ENCODE measurements at regions not wholly inside any gene's neighbourhood (a gene's known extent, or its start where the extent isn't known, plus 50 kb on each side); places are given as distances from the start of the nearest gene placed in this dataset.

- H3K36me3 Mint-ChIP-seq (ENCODE audit: unreplicated experiment): no peaks in the 10 kb centered on the region
- DNase-seq: no peak
- H3K4me1 Mint-ChIP-seq (ENCODE audit: low read depth, unreplicated experiment): peaks cover 9% of the 10 kb centered on the region
- no peak for TF ChIP-seq CTCF (IDR thresholded peaks at IDR 0.05; ENCODE audit: partially characterized antibody, unreplicated experiment)
- H3K9me3 Mint-ChIP-seq (ENCODE audit: unreplicated experiment): no peaks in the 10 kb centered on the region
- H3K27me3 Mint-ChIP-seq (ENCODE audit: unreplicated experiment): no peaks in the 10 kb centered on the region
- H3K27ac Mint-ChIP-seq (ENCODE audit: unreplicated experiment): no peak overlapping the region
- H3K4me3 Mint-ChIP-seq (ENCODE audit: unreplicated experiment): no peak overlapping the region
These were observed 729.1 kb upstream of the NRSN1 start for GRCh38 chr6:23396949-23397348.

GRCh38 chr6:23403460-23403859 is 722.6 kb upstream of the NRSN1 start:
- H3K27ac Mint-ChIP-seq (ENCODE audit: unreplicated experiment): no peak overlapping the region

GRCh38 chr6:23409531-23409930 is 716.5 kb upstream of the NRSN1 start:
- H3K27me3 Mint-ChIP-seq (ENCODE audit: unreplicated experiment): no peaks in the 10 kb centered on the region
- DNase-seq: no peak
- no peaks in the 10 kb centered on the region for H3K9me3 Mint-ChIP-seq (ENCODE audit: unreplicated experiment)
- H3K36me3 Mint-ChIP-seq (ENCODE audit: unreplicated experiment): no peaks in the 10 kb centered on the region
- no peak for TF ChIP-seq CTCF (IDR thresholded peaks at IDR 0.05; ENCODE audit: partially characterized antibody, unreplicated experiment)
- H3K4me3 Mint-ChIP-seq (ENCODE audit: unreplicated experiment): no peak overlapping the region
- no peak overlapping the region for H3K27ac Mint-ChIP-seq (ENCODE audit: unreplicated experiment)
- H3K4me1 Mint-ChIP-seq (ENCODE audit: low read depth, unreplicated experiment): peaks cover 2% of the 10 kb centered on the region

More at GRCh38 chr6:23403460-23403859, 722.6 kb upstream of the NRSN1 start:
- Mint-ChIP-seq H3K27me3 (ENCODE audit: unreplicated experiment) (no peaks in the 10 kb centered on the region), H3K9me3 (ENCODE audit: unreplicated experiment) (no peaks in the 10 kb centered on the region), H3K4me3 (ENCODE audit: unreplicated experiment) (no peak overlapping the region), H3K4me1 (ENCODE audit: low read depth, unreplicated experiment) (peaks cover 2% of the 10 kb centered on the region), H3K36me3 (ENCODE audit: unreplicated experiment) (no peaks in the 10 kb centered on the region)
- no peak for DNase-seq
- TF ChIP-seq CTCF (IDR thresholded peaks at IDR 0.05; ENCODE audit: partially characterized antibody, unreplicated experiment): no peak

- no peak overlapping the region for H3K4me3 Mint-ChIP-seq (ENCODE audit: unreplicated experiment)
- no peak overlapping the region for H3K27ac Mint-ChIP-seq (ENCODE audit: unreplicated experiment)
- peaks cover 2% of the 10 kb centered on the region for H3K4me1 Mint-ChIP-seq (ENCODE audit: low read depth, unreplicated experiment)
- H3K9me3 Mint-ChIP-seq (ENCODE audit: unreplicated experiment): no peaks in the 10 kb centered on the region
- H3K27me3 Mint-ChIP-seq (ENCODE audit: unreplicated experiment): no peaks in the 10 kb centered on the region
- H3K36me3 Mint-ChIP-seq (ENCODE audit: unreplicated experiment): no peaks in the 10 kb centered on the region
- DNase-seq: no peak
- TF ChIP-seq CTCF (IDR thresholded peaks at IDR 0.05; ENCODE audit: partially characterized antibody, unreplicated experiment): no peak
These were observed 715.6 kb upstream of the NRSN1 start for GRCh38 chr6:23410439-23410838.

GRCh38 chr6:23412770-23413169 is 713.2 kb upstream of the NRSN1 start:
- no peaks in the 10 kb centered on the region for H3K27me3 Mint-ChIP-seq (ENCODE audit: unreplicated experiment)
- H3K27ac Mint-ChIP-seq (ENCODE audit: unreplicated experiment): no peak overlapping the region
- H3K4me3 Mint-ChIP-seq (ENCODE audit: unreplicated experiment): no peak overlapping the region
- no peak for TF ChIP-seq CTCF (IDR thresholded peaks at IDR 0.05; ENCODE audit: partially characterized antibody, unreplicated experiment)
- no peaks in the 10 kb centered on the region for H3K4me1 Mint-ChIP-seq (ENCODE audit: low read depth, unreplicated experiment)
- H3K9me3 Mint-ChIP-seq (ENCODE audit: unreplicated experiment): no peaks in the 10 kb centered on the region
- DNase-seq: no peak
- H3K36me3 Mint-ChIP-seq (ENCODE audit: unreplicated experiment): no peaks in the 10 kb centered on the region
